Activated CD4-positive, alpha-beta T cell treated with anti-CD3 and anti-CD28 coated beads, Interleukin-2, Interleukin-4, amounts not matched to agents 100 ng/mL and 50 ng/mL, durations not matched to agents 16 hours and 8 hours (primary cell): ENCODE measurements at regions not wholly inside any gene's neighbourhood (a gene's known extent, or its start where the extent isn't known, plus 50 kb on each side); places are given as distances from the start of the nearest gene placed in this dataset.
"Not testable (repeated sequence)": the region's sequence is repeated elsewhere in the genome, so short reads cannot be mapped to it uniquely, and the experiment has no call there.

Experiments used
- DNase-seq: peaks from one replicate; pipeline ENCODE4 v3.0.0-alpha.2; 2020; ENCODE audit warnings: low spot score

GRCh38 chr1:200496937-200497336, 87.1 kb upstream of the ZNF281 start:
- DNase-seq: no peak

- DNase-seq: no peak
Observed at GRCh38 chr1:200495901-200496300, 86.1 kb upstream of the ZNF281 start.

GRCh38 chr1:200493344-200493743, 83.5 kb upstream of the ZNF281 start:
- no peak for DNase-seq

- no peak for DNase-seq
Observed at GRCh38 chr1:200491103-200491502, 81.3 kb upstream of the ZNF281 start.

- no peak for DNase-seq
Observed at GRCh38 chr1:200490183-200490582, 80.3 kb upstream of the ZNF281 start.

GRCh38 chr1:200488375-200489165, 78.7 kb upstream of the ZNF281 start:
- DNase-seq: peak; percentile 71

- DNase-seq: no peak
Observed at GRCh38 chr1:200487650-200488049, 77.8 kb upstream of the ZNF281 start.

- no peak for DNase-seq
Observed at GRCh38 chr1:200486634-200487033, 76.8 kb upstream of the ZNF281 start.

GRCh38 chr1:200484438-200484946, 74.7 kb upstream of the ZNF281 start:
- not testable (repeated sequence) for DNase-seq

GRCh38 chr1:200483491-200484143, 73.8 kb upstream of the ZNF281 start:
- peak; percentile 92 for DNase-seq

- DNase-seq: no peak
Observed at GRCh38 chr1:200480964-200481363, 71.1 kb upstream of the ZNF281 start.

- no peak for DNase-seq
Observed at GRCh38 chr1:200479816-200480215, 70.0 kb upstream of the ZNF281 start.

GRCh38 chr1:200478945-200479558, 69.2 kb upstream of the ZNF281 start:
- no peak for DNase-seq

GRCh38 chr1:200478239-200478623, 68.4 kb upstream of the ZNF281 start:
- DNase-seq: no peak

GRCh38 chr1:200474633-200475032, 64.8 kb upstream of the ZNF281 start:
- DNase-seq: no peak

- peak; percentile 78 for DNase-seq
Observed at GRCh38 chr1:200473698-200474371, 64.0 kb upstream of the ZNF281 start.

GRCh38 chr1:200471739-200472138, 61.9 kb upstream of the ZNF281 start:
- DNase-seq: peak; percentile 66

- no peak for DNase-seq
Observed at GRCh38 chr1:200468264-200469001, 58.6 kb upstream of the ZNF281 start.

GRCh38 chr1:200464784-200465400, 55.1 kb upstream of the ZNF281 start:
- no peak for DNase-seq
